CD4-positive, alpha-beta T cell (primary cell): ENCODE measurements at regions not wholly inside any gene's neighbourhood (a gene's known extent, or its start where the extent isn't known, plus 50 kb on each side); places are given as distances from the start of the nearest gene placed in this dataset.

ENCODE experiments used
- ATAC-seq: fragments of 200-7000 bp; cut with Tn5 transposase; one replicate; pipeline ENCODE4 v1.10.0; 2022; ENCODE audit warnings: mild to moderate bottlenecking; ENCODE audit not compliant: poor library complexity
- CTCF ChIA-PET: fragments of 350-600 bp; sonication (Branson Sonifier 250); formaldehyde crosslinking; loops from one replicate; lab custom pipeline; 2021; ENCODE audit warnings: antibody characterized with exemption, inconsistent platforms; lab: Charles Lee
- POLR2A ChIA-PET: fragments of 350-600 bp; sonication (Branson Sonifier 250); formaldehyde crosslinking; loops from one replicate; lab custom pipeline; 2021; ENCODE audit warnings: antibody characterized with exemption, inconsistent platforms; lab: Charles Lee
- DNase-seq, 14 experiments: peaks; one replicate each; pipeline ENCODE4 v3.0.0-alpha.2; 2013 to 2020; ENCODE audit warnings: mixed read lengths in 2 of 14
- H3K27ac ChIP-seq, 2 donors: one replicate each; pipeline versions ENCODE4 v1.5.1 to v1.7.0; 2013; ENCODE audit warnings: low read length in 2 of 2, low read depth in 1 of 2, mild to moderate bottlenecking in 1 of 2
- H3K27me3 ChIP-seq, 2 experiments: 1 replicate in 1 of 2; 2 replicates in 1 of 2; pipeline versions ENCODE4 v1.6.1 to v1.7.0; 2013; ENCODE audit warnings: low read length in 2 of 2, control low read depth in 1 of 2, mild to moderate bottlenecking in 1 of 2, moderate library complexity in 1 of 2; ENCODE audit not compliant: insufficient read depth in 2 of 2, control insufficient read depth in 1 of 2
- H3K36me3 ChIP-seq: one replicate; pipeline ENCODE4 v1.6.1; 2013; ENCODE audit warnings: low read length, control low read depth; ENCODE audit not compliant: insufficient read depth
- H3K4me1 ChIP-seq: one replicate; pipeline ENCODE4 v1.6.1; 2013; ENCODE audit warnings: low read length, control low read depth; ENCODE audit not compliant: insufficient read depth
- H3K4me3 ChIP-seq: one replicate; pipeline ENCODE4 v1.5.1; 2013; ENCODE audit warnings: mild to moderate bottlenecking, low read length, moderate library complexity
- H3K9me3 ChIP-seq, 2 experiments: 1 replicate in 1 of 2; 2 replicates in 1 of 2; pipeline versions ENCODE4 v1.6.1 to v1.7.0; 2013; ENCODE audit warnings: low read length in 2 of 2, mild to moderate bottlenecking in 2 of 2, control low read depth in 1 of 2, moderate library complexity in 1 of 2; ENCODE audit not compliant: control insufficient read depth in 1 of 2, insufficient read depth in 1 of 2
- H3K27ac Mint-ChIP-seq: one replicate; pipeline ENCODE4 v1.8.0; 2020; ENCODE audit warnings: mixed read lengths
- H3K27me3 Mint-ChIP-seq: one replicate; pipeline ENCODE4 v1.8.0; 2021; ENCODE audit warnings: mixed read lengths
- H3K36me3 Mint-ChIP-seq: one replicate; pipeline ENCODE4 v1.8.0; 2021; ENCODE audit warnings: low read depth, mixed read lengths
- H3K4me1 Mint-ChIP-seq: one replicate; pipeline ENCODE4 v1.8.0; 2021; ENCODE audit warnings: low read depth, mixed read lengths
- H3K4me3 Mint-ChIP-seq: one replicate; pipeline ENCODE4 v1.8.0; 2020; ENCODE audit warnings: mild to moderate bottlenecking, mixed read lengths
- H3K9me3 Mint-ChIP-seq: one replicate; pipeline ENCODE4 v1.8.0; 2020; ENCODE audit warnings: mixed read lengths
- CTCF ChIP-seq: fragments of 200-600 bp; IDR thresholded peaks from one replicate; pipeline ENCODE4 v1.8.0; 2022; ENCODE audit warnings: antibody characterized with exemption, mild to moderate bottlenecking
- intact Hi-C, 2 experiments: fragments of 100-400 bp; cut with DNase I in 1 of 2; cut with micrococcal nuclease in 1 of 2; formaldehyde crosslinking; loops; one replicate each; pipeline versions ENCODE4 v1.15.1 to v1.9.0; 2023 to 2025; cut with DNase I, micrococcal nuclease

- TF ChIP-seq CTCF = no peak
- Histone ChIP-seq H3K4me1 (no peaks in the 10 kb centered on the region), H3K4me3 (no peak overlapping the region), H3K36me3 (no peaks in the 10 kb centered on the region), H3K27me3 (no peaks in the 10 kb centered on the region), H3K27ac (no peak overlapping the region), H3K9me3 (no peaks in the 10 kb centered on the region)
- no peak overlapping the region for H3K27ac Mint-ChIP-seq
- ATAC-seq = no peak
- no peaks in the 10 kb centered on the region for H3K36me3 Mint-ChIP-seq
- no peak for DNase-seq
- ChIA-PET POLR2A (no interaction called here), CTCF (no interaction called here)
- intact Hi-C loops = no loop called here
- no peaks in the 10 kb centered on the region for H3K27me3 Mint-ChIP-seq
- H3K4me1 Mint-ChIP-seq = no peaks in the 10 kb centered on the region
- H3K4me3 Mint-ChIP-seq = no peak overlapping the region
- no peaks in the 10 kb centered on the region for H3K9me3 Mint-ChIP-seq
Observed at GRCh38 chr3:32056559-32057290, 49.7 kb upstream of the GPD1L start.
